ENCODE measurements at regions not wholly inside any gene's neighbourhood (a gene's known extent, or its start where the extent isn't known, plus 50 kb on each side); places are given as distances from the start of the nearest gene placed in this dataset.

- WGBS (ENCODE audit: insufficient coverage, low coverage, missing lambda C conversion rate) = 0% methylated on average over 3 of the region's 3 CpGs
- Histone ChIP-seq H4K20me1 (replicated peaks; ENCODE audit: control insufficient read depth, insufficient read depth, low read length) (no peaks in the 10 kb centered on the region), H2AFZ (ENCODE audit: low read depth, low read length) (no peak overlapping the region), H3K9me1 (ENCODE audit: control insufficient read depth, insufficient read depth, low read length) (no peaks in the 10 kb centered on the region), H3K9ac (ENCODE audit: insufficient read depth in 1 of 2, low read depth in 2 of 2, low read length in 2 of 2) (no peak overlapping the region), H3K27ac (ENCODE audit: extremely low read depth, low read depth, low read length) (no peak overlapping the region), H3K27me3 (ENCODE audit: control insufficient read depth in 2 of 2, insufficient read depth in 2 of 2, low read length in 2 of 2) (no peaks in the 10 kb centered on the region), H3K36me3 (ENCODE audit: control insufficient read depth, insufficient read depth, low read length) (no peaks in the 10 kb centered on the region), H3K9me3 (replicated peaks; ENCODE audit: control insufficient read depth, insufficient read depth, low read depth, low read length) (no peaks in the 10 kb centered on the region), H3K4me1 (replicated peaks in 1 of 2; ENCODE audit: control insufficient read depth in 2 of 2, insufficient read depth in 2 of 2, low read length in 2 of 2) (no peaks in the 10 kb centered on the region), H3K4me3 (no peak overlapping the region), H3K79me2 (ENCODE audit: control insufficient read depth, insufficient read depth, low read length) (no peaks in the 10 kb centered on the region), H3K4me2 (ENCODE audit: insufficient read depth, low read length) (no peak overlapping the region)
- in situ Hi-C loops (cut with MboI) (no loop called here), intact Hi-C loops (cut with micrococcal nuclease) (no loop called here)
- ChIA-PET CTCF (ENCODE audit: low intra/inter-chr PET ratio) (no interaction called here), POLR2A (no interaction called here)
- TF ChIP-seq RFX7 (CRISPR knock-in tag; IDR thresholded peaks at IDR 0.05) = no peak
- no peak for TF ChIP-seq CXXC5 (CRISPR knock-in tag; IDR thresholded peaks at IDR 0.05)
- TF ChIP-seq TAL1 (IDR thresholded peaks at IDR 0.05) = no peak
- FAIRE-seq (no peak), DNase-seq (ENCODE audit: extremely low read depth in 1 of 4, low spot score in 3 of 4) (no peak), ATAC-seq (no peak)
- no TSS peak for BruUV-seq (replicated peaks)
Measured at GRCh38 chr11:106422583-106422982, 345.1 kb downstream of the AASDHPPT start.

- Histone ChIP-seq H3K79me2 (ENCODE audit: control insufficient read depth, insufficient read depth, low read length) (no peaks in the 10 kb centered on the region), H3K27ac (ENCODE audit: extremely low read depth, low read depth, low read length) (no peak overlapping the region), H3K4me3 (no peak overlapping the region), H3K9me1 (ENCODE audit: control insufficient read depth, insufficient read depth, low read length) (no peaks in the 10 kb centered on the region), H3K9me3 (replicated peaks; ENCODE audit: control insufficient read depth, insufficient read depth, low read depth, low read length) (no peaks in the 10 kb centered on the region), H3K9ac (ENCODE audit: insufficient read depth in 1 of 2, low read depth in 2 of 2, low read length in 2 of 2) (no peak overlapping the region), H3K36me3 (ENCODE audit: control insufficient read depth, insufficient read depth, low read length) (no peaks in the 10 kb centered on the region), H3K4me1 (replicated peaks in 1 of 2; ENCODE audit: control insufficient read depth in 2 of 2, insufficient read depth in 2 of 2, low read length in 2 of 2) (no peaks in the 10 kb centered on the region), H3K4me2 (ENCODE audit: insufficient read depth, low read length) (no peak overlapping the region), H2AFZ (ENCODE audit: low read depth, low read length) (no peak overlapping the region), H3K27me3 (ENCODE audit: control insufficient read depth in 2 of 2, insufficient read depth in 2 of 2, low read length in 2 of 2) (no peaks in the 10 kb centered on the region), H4K20me1 (replicated peaks; ENCODE audit: control insufficient read depth, insufficient read depth, low read length) (no peaks in the 10 kb centered on the region)
- intact Hi-C loops (cut with micrococcal nuclease) (no loop called here), in situ Hi-C loops (cut with MboI) (no loop called here)
- FAIRE-seq (no peak), ATAC-seq (no peak), DNase-seq (ENCODE audit: extremely low read depth in 1 of 4, low spot score in 3 of 4) (no peak)
- BruUV-seq (replicated peaks) = no TSS peak
- WGBS (ENCODE audit: insufficient coverage, low coverage, missing lambda C conversion rate) = 0% methylated on average over 3 of the region's 3 CpGs
- CTCF ChIA-PET (ENCODE audit: low intra/inter-chr PET ratio) = no interaction called here
- POLR2A ChIA-PET = no interaction called here
- no peak for TF ChIP-seq RBM17 (IDR thresholded peaks at IDR 0.05; ENCODE audit: borderline replicate concordance, low read depth, low read length)
- TF ChIP-seq SMAD3 (CRISPR knock-in tag; conservative IDR thresholded peaks at IDR 0.05) = no peak
- no peak for TF ChIP-seq SMAD2 (IDR thresholded peaks at IDR 0.05; ENCODE audit: low read depth, low read length)
- TF ChIP-seq NFIC (IDR thresholded peaks at IDR 0.05) = peak; percentile 72
- no peak for TF ChIP-seq MAFG (tag; conservative IDR thresholded peaks at IDR 0.05)
- no peak for TF ChIP-seq MED1 (CRISPR knock-in tag; IDR thresholded peaks at IDR 0.05; ENCODE audit: borderline replicate concordance)
- TF ChIP-seq TEAD1 (CRISPR knock-in tag; IDR thresholded peaks at IDR 0.05) = no peak
- no peak for TF ChIP-seq CTCFL (IDR thresholded peaks at IDR 0.05; ENCODE audit: borderline replicate concordance, insufficient read depth, low read depth, low read length, poor library complexity, severe bottlenecking)
- no peak for TF ChIP-seq ZNF449 (CRISPR knock-in tag; IDR thresholded peaks at IDR 0.05)
- no peak for TF ChIP-seq ZNF280A (IDR thresholded peaks at IDR 0.05; ENCODE audit: low read depth, partially characterized antibody)
Measured at GRCh38 chr11:106424111-106424510, 346.6 kb downstream of the AASDHPPT start.

Measured in K562 (cell line).